Endothelial cell of umbilical vein (primary cell): ENCODE measurements at regions not wholly inside any gene's neighbourhood (a gene's known extent, or its start where the extent isn't known, plus 50 kb on each side); places are given as distances from the start of the nearest gene placed in this dataset.

Source experiments
- CTCF ChIP-seq, 2 donors: IDR thresholded peaks; 1 replicate in 1 of 2; 2 replicates in 1 of 2; pipeline ENCODE4 v1.5.1; 2011; ENCODE audit warnings: low read length in 2 of 2, mild to moderate bottlenecking in 2 of 2, moderate library complexity in 2 of 2, control low read depth in 1 of 2, inconsistent platforms in 1 of 2, low read depth in 1 of 2; ENCODE audit not compliant: insufficient read depth in 1 of 2; ENCODE audit errors: extremely low read depth in 1 of 2
- EZH2 ChIP-seq: IDR thresholded peaks from 2 replicates; pipeline ENCODE4 v1.6.1; 2012; ENCODE audit warnings: borderline replicate concordance, low read depth, mild to moderate bottlenecking, moderate library complexity, low read length, inconsistent platforms; ENCODE audit not compliant: severe bottlenecking
- POLR2AphosphoS5 ChIP-seq: IDR thresholded peaks from 2 replicates; pipeline ENCODE4 v1.6.1; 2012; ENCODE audit warnings: low read depth, mild to moderate bottlenecking, control low read depth, low read length, moderate library complexity; ENCODE audit not compliant: insufficient read depth

GRCh38 chr7:4621396-4621795, 60.7 kb upstream of the FOXK1 start:
- TF ChIP-seq CTCF (IDR thresholded peaks at IDR 0.05; ENCODE audit: extremely low read depth in 1 of 2, insufficient read depth in 1 of 2, low read depth in 1 of 2, low read length in 2 of 2) (no peak), EZH2 (no peak), POLR2AphosphoS5 (no peak)
